SH-SY5Y (cell line): ENCODE measurements at regions not wholly inside any gene's neighbourhood (a gene's known extent, or its start where the extent isn't known, plus 50 kb on each side); places are given as distances from the start of the nearest gene placed in this dataset.

Experiments
- GATA2 ChIP-seq: IDR thresholded peaks from 2 replicates; pipeline ENCODE4 v1.6.1; 2011; ENCODE audit warnings: mild to moderate bottlenecking, low read depth, low read length
- GATA3 ChIP-seq: IDR thresholded peaks from 2 replicates; pipeline ENCODE4 v1.6.1; 2011; ENCODE audit warnings: low read depth, mild to moderate bottlenecking, low read length, moderate library complexity

GRCh38 chr1:62917314-62917713 is 133.4 kb downstream of the ATG4C start:
- TF ChIP-seq GATA2 (no peak), GATA3 (no peak)
